ENCODE measurements at regions not wholly inside any gene's neighbourhood (a gene's known extent, or its start where the extent isn't known, plus 50 kb on each side); places are given as distances from the start of the nearest gene placed in this dataset.

DNA sequence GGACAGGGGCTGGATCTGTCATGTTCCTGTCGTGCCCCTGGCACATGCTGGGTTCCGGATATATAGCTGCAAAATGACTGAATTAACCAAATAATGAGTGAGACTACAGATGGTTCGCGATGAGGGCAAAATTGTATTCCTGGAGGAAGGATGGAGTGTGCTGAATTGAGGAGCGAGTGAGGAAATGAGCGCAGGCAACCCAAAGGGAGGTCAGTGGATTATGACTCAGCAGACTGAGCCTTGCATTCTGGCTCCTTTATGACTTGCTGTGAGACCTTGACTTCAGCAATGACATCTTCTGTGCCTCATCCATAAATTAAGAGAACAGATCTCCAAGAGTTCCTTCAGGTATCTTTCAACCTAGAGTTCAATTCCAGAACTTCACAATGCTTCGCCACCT lies 115.0 kb upstream of the CLDN10 start:
- H3K4me1 ChIP-seq (replicated peaks in 1 of 2), result no peaks in the 10 kb centered on the region
- 59 to 100% (median 84%) methylated on average over 2 to 5 of the region's 7 CpGs; no CpG with 5 or more reads in 1 of the 10 experiments for WGBS, 10 experiments
- no peak overlapping the region for H3K4me3 ChIP-seq
- H3K27ac ChIP-seq, result no peak overlapping the region
- in situ Hi-C loops (cut with MboI; ENCODE audit: low pct_unique_long_range_greater_than_20kb in 2 of 9, low sequenced_read_pairs in 9 of 9, unreplicated experiment in 9 of 9), result loop anchor here in 1 of 9 experiments (25.0 kb wide), 1 partner anchor 100 kb away; no protein-coding TSS in a partner anchor
- no peak for ATAC-seq (replicated peaks in 6 of 8)

GRCh38 chr13:95438297-95438696 lies 114.2 kb upstream of the CLDN10 start:
- 100% methylated on average over 1 of the region's 1 CpG; no CpG with 5 or more reads in 8 of the 10 experiments for WGBS, 10 experiments

GRCh38 chr13:95440441-95441088 lies 112.0 kb upstream of the CLDN10 start:
- in situ Hi-C loops (cut with MboI; ENCODE audit: low pct_unique_long_range_greater_than_20kb in 2 of 9, low sequenced_read_pairs in 9 of 9, unreplicated experiment in 9 of 9), result loop anchor here in 1 of 9 experiments (25.0 kb wide), 1 partner anchor 97 kb away; no protein-coding TSS in a partner anchor
- ATAC-seq (replicated peaks in 6 of 8), result no peak
- 50 to 100% (median 97%) methylated on average over 1 to 6 of the region's 7 CpGs; no CpG with 5 or more reads in 2 of the 10 experiments for WGBS, 10 experiments

More at GRCh38 chr13:95438297-95438696, 114.2 kb upstream of the CLDN10 start:
- ATAC-seq (replicated peaks in 6 of 8), result no peak
- Histone ChIP-seq H3K4me1 (replicated peaks in 1 of 2) (no peaks in the 10 kb centered on the region), H3K4me3 (no peak overlapping the region), H3K27ac (no peak overlapping the region)
- in situ Hi-C loops (cut with MboI; ENCODE audit: low pct_unique_long_range_greater_than_20kb in 2 of 9, low sequenced_read_pairs in 9 of 9, unreplicated experiment in 9 of 9), result loop anchor here in 1 of 9 experiments (25.0 kb wide), 1 partner anchor 99 kb away; no protein-coding TSS in a partner anchor

DNA sequence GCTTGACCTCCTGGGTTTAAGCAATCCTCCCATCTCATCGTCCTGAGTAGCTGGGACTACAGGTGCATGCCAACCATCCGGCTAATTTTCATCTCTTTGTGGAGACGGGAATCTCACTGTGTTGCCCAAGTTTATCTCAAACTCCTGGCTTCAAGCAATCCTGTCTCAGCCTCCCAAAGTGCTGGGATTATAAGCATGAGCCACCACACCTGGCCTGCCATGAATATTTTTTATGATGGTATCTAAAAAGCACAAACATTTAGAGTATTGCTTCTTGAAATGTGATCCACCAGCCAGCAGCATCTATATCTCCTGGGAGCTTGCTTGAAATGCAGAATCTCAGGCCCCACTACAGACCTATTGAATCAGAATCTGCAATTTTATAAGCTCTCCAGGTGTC lies 111.2 kb upstream of the CLDN10 start:
- H3K4me1 ChIP-seq (replicated peaks in 1 of 2), result no peaks in the 10 kb centered on the region
- ATAC-seq (replicated peaks in 6 of 8), result no peak
- WGBS, 10 experiments, result 0 to 100% (median 59%) methylated on average over 1 to 3 of the region's 3 CpGs; no CpG with 5 or more reads in 4 of the 10 experiments
- H3K4me3 ChIP-seq, result no peak overlapping the region
- in situ Hi-C loops (cut with MboI; ENCODE audit: low pct_unique_long_range_greater_than_20kb in 2 of 9, low sequenced_read_pairs in 9 of 9, unreplicated experiment in 9 of 9), result loop anchor here in 1 of 9 experiments (25.0 kb wide), 1 partner anchor 96 kb away; no protein-coding TSS in a partner anchor
- H3K27ac ChIP-seq, result no peak overlapping the region

More at GRCh38 chr13:95440441-95441088, 112.0 kb upstream of the CLDN10 start:
- Histone ChIP-seq H3K4me3 (no peak overlapping the region), H3K4me1 (replicated peaks in 1 of 2) (no peaks in the 10 kb centered on the region), H3K27ac (no peak overlapping the region)

- Histone ChIP-seq H3K4me1 (replicated peaks in 1 of 2) (no peaks in the 10 kb centered on the region), H3K4me3 (no peak overlapping the region), H3K27ac (no peak overlapping the region)
- WGBS, 10 experiments, result 0 to 97% (median 80%) methylated on average over 1 to 6 of the region's 6 CpGs; no CpG with 5 or more reads in 1 of the 10 experiments
- in situ Hi-C loops (cut with MboI; ENCODE audit: low pct_unique_long_range_greater_than_20kb in 2 of 9, low sequenced_read_pairs in 9 of 9, unreplicated experiment in 9 of 9), result loop anchor here in 1 of 9 experiments (25.0 kb wide), 1 partner anchor 93 kb away; no protein-coding TSS in a partner anchor
- no peak for ATAC-seq (replicated peaks in 6 of 8)
Measured at GRCh38 chr13:95444006-95444730, 108.4 kb upstream of the CLDN10 start.

- ATAC-seq (replicated peaks in 6 of 8), result peak in 1 of 8 experiments; percentile 47
- in situ Hi-C loops (cut with MboI; ENCODE audit: low pct_unique_long_range_greater_than_20kb in 2 of 9, low sequenced_read_pairs in 9 of 9, unreplicated experiment in 9 of 9), result loop anchor here in 1 of 9 experiments (25.0 kb wide), 1 partner anchor 92 kb away; no protein-coding TSS in a partner anchor
- Histone ChIP-seq H3K27ac (no peak overlapping the region), H3K4me1 (replicated peaks in 1 of 2) (no peaks in the 10 kb centered on the region), H3K4me3 (no peak overlapping the region)
- 0 to 80% (median 67%) methylated on average over 1 to 3 of the region's 4 CpGs; no CpG with 5 or more reads in 3 of the 10 experiments for WGBS, 10 experiments
Measured at GRCh38 chr13:95445131-95445530, 107.4 kb upstream of the CLDN10 start.

- no peak for ATAC-seq (replicated peaks in 6 of 8)
- WGBS, 10 experiments, result 0 to 100% (median 75%) methylated on average over 1 to 6 of the region's 8 CpGs; no CpG with 5 or more reads in 3 of the 10 experiments
- in situ Hi-C loops (cut with MboI; ENCODE audit: low pct_unique_long_range_greater_than_20kb in 2 of 9, low sequenced_read_pairs in 9 of 9, unreplicated experiment in 9 of 9), result loop anchor here in 1 of 9 experiments (25.0 kb wide), 1 partner anchor 89 kb away; no protein-coding TSS in a partner anchor
- Histone ChIP-seq H3K4me3 (no peak overlapping the region), H3K27ac (no peak overlapping the region), H3K4me1 (replicated peaks in 1 of 2) (no peaks in the 10 kb centered on the region)
Measured at GRCh38 chr13:95447814-95448213, 104.7 kb upstream of the CLDN10 start.

GRCh38 chr13:95451656-95452055 lies 100.9 kb upstream of the CLDN10 start:
- no peak overlapping the region for H3K4me3 ChIP-seq
- no peak overlapping the region for H3K27ac ChIP-seq
- WGBS, 10 experiments, result 30 to 100% (median 88%) methylated on average over 1 to 2 of the region's 2 CpGs; no CpG with 5 or more reads in 2 of the 10 experiments
- in situ Hi-C loops (cut with MboI; ENCODE audit: low pct_unique_long_range_greater_than_20kb in 2 of 9, low sequenced_read_pairs in 9 of 9, unreplicated experiment in 9 of 9), result no loop called here
- ATAC-seq (replicated peaks in 6 of 8), result no peak
- H3K4me1 ChIP-seq (replicated peaks in 1 of 2), result no peaks in the 10 kb centered on the region

DNA sequence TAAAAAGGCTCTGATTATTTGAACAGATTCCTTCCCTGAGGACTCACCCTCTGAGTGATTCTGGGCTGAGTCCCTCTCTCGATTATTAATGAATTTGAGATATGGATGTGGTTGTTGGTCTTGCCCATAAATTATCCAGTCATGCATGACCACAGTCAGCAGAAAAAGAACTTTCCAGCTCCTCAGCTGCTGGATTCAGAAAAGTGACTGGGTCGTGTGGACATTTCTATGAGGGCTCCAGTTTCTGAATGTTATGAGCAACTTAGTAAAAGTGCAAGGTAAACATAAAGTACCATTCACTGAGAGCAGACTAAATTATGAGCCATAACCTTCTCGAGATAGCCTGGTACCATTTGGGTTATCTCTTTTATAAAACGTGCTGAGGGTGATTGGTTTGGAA lies 100.1 kb upstream of the CLDN10 start:
- Histone ChIP-seq H3K4me3 (no peak overlapping the region), H3K27ac (no peak overlapping the region), H3K4me1 (replicated peaks in 1 of 2) (no peaks in the 10 kb centered on the region)
- in situ Hi-C loops (cut with MboI; ENCODE audit: low pct_unique_long_range_greater_than_20kb in 2 of 9, low sequenced_read_pairs in 9 of 9, unreplicated experiment in 9 of 9), result no loop called here
- peak in 2 of 8 experiments; percentile 56 to 79 for ATAC-seq (replicated peaks in 6 of 8)
- 3 to 82% (median 73%) methylated on average over 1 to 4 of the region's 4 CpGs; no CpG with 5 or more reads in 1 of the 10 experiments for WGBS, 10 experiments

DNA sequence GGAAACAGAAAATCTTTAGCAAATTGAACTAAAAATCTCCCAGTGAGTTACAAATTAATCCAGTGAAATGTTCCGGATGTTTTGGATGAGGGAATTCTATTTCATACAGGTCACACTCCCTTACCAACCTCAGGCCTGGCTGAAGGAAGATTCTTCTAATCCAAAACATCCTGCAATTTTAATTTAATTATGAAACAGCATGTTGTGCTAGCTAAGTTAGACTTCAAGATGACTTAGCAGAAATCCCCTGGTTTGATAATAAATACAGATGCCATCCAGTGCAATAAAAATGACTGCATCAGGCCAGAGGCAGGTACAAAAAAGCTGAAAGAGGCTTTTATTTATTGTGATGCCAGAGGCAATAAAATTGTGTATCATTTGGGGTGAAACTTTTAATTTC lies 96.7 kb upstream of the CLDN10 start:
- ATAC-seq (replicated peaks in 6 of 8), result no peak
- Histone ChIP-seq H3K27ac (no peak overlapping the region), H3K4me1 (replicated peaks in 1 of 2) (no peaks in the 10 kb centered on the region), H3K4me3 (no peak overlapping the region)
- in situ Hi-C loops (cut with MboI; ENCODE audit: low pct_unique_long_range_greater_than_20kb in 2 of 9, low sequenced_read_pairs in 9 of 9, unreplicated experiment in 9 of 9), result no loop called here
- 0 to 92% (median 22%) methylated on average over 1 of the region's 1 CpG; no CpG with 5 or more reads in 3 of the 10 experiments for WGBS, 10 experiments

- no peak overlapping the region for H3K4me3 ChIP-seq
- no peak for ATAC-seq (replicated peaks in 6 of 8)
- H3K4me1 ChIP-seq (replicated peaks in 1 of 2), result no peaks in the 10 kb centered on the region
- no peak overlapping the region for H3K27ac ChIP-seq
- WGBS, 10 experiments, result 7 to 100% (median 85%) methylated on average over 1 to 3 of the region's 3 CpGs; no CpG with 5 or more reads in 3 of the 10 experiments
- in situ Hi-C loops (cut with MboI; ENCODE audit: low pct_unique_long_range_greater_than_20kb in 2 of 9, low sequenced_read_pairs in 9 of 9, unreplicated experiment in 9 of 9), result no loop called here
Measured at GRCh38 chr13:95456815-95457214, 95.7 kb upstream of the CLDN10 start.

- ATAC-seq (replicated peaks in 6 of 8), result no peak
- Histone ChIP-seq H3K4me1 (replicated peaks in 1 of 2) (no peaks in the 10 kb centered on the region), H3K27ac (no peak overlapping the region), H3K4me3 (no peak overlapping the region)
- WGBS, 10 experiments, result 0 to 82% (median 58%) methylated on average over 1 to 4 of the region's 4 CpGs; no CpG with 5 or more reads in 1 of the 10 experiments
- in situ Hi-C loops (cut with MboI; ENCODE audit: low pct_unique_long_range_greater_than_20kb in 2 of 9, low sequenced_read_pairs in 9 of 9, unreplicated experiment in 9 of 9), result no loop called here
Measured at GRCh38 chr13:95457294-95457693, 95.2 kb upstream of the CLDN10 start.

GRCh38 chr13:95462801-95463200 lies 89.7 kb upstream of the CLDN10 start:
- in situ Hi-C loops (cut with MboI; ENCODE audit: low pct_unique_long_range_greater_than_20kb in 2 of 9, low sequenced_read_pairs in 9 of 9, unreplicated experiment in 9 of 9), result no loop called here
- 7 to 100% (median 62%) methylated on average over 1 to 3 of the region's 3 CpGs for whole genome bisulfite sequencing, 10 experiments
- Histone ChIP-seq H3K4me1 (replicated peaks in 1 of 2) (no peaks in the 10 kb centered on the region), H3K4me3 (no peak overlapping the region), H3K27ac (no peak overlapping the region)
- ATAC-seq (replicated peaks in 6 of 8), result no peak
